H1 (cell line): ENCODE measurements at regions not wholly inside any gene's neighbourhood (a gene's known extent, or its start where the extent isn't known, plus 50 kb on each side); places are given as distances from the start of the nearest gene placed in this dataset.

ENCODE experiments used
- BRCA1 ChIP-seq: IDR thresholded peaks from 2 replicates; pipeline ENCODE4 v1.6.1; 2012; ENCODE audit warnings: low read depth, low read length, improper control_type of control experiment
- NRF1 ChIP-seq: IDR thresholded peaks from 2 replicates; pipeline ENCODE4 v1.6.1; 2011; ENCODE audit warnings: mild to moderate bottlenecking, low read depth, low read length, improper control_type of control experiment
- PHF8 ChIP-seq: fragments of 200-600 bp; sonication (generic); conservative IDR thresholded peaks from 2 replicates; pipeline ENCODE4 v1.7.1; 2012; ENCODE audit warnings: low read depth, mild to moderate bottlenecking, inconsistent platforms, low read length, moderate library complexity
- RFX5 ChIP-seq: IDR thresholded peaks from 2 replicates; pipeline ENCODE4 v1.6.1; 2011; ENCODE audit warnings: low read depth, low read length, improper control_type of control experiment, borderline replicate concordance
- SRF ChIP-seq: IDR thresholded peaks from 2 replicates; pipeline ENCODE4 v1.6.1; 2011; ENCODE audit warnings: mild to moderate bottlenecking, low read depth, low read length, moderate library complexity
- TF ChIP-seq, protein P1 (sequence below): fragments of 300-600 bp; sonication (generic); IDR thresholded peaks from 2 replicates; pipeline ENCODE4 v1.7.1; 2012; ENCODE audit warnings: low read length, moderate library complexity, mild to moderate bottlenecking, inconsistent platforms; ENCODE audit not compliant: insufficient replicate concordance
- TF ChIP-seq, protein P2 (sequence below): IDR thresholded peaks from 2 replicates; pipeline ENCODE4 v1.6.1; 2011; ENCODE audit warnings: low read depth, mild to moderate bottlenecking, low read length; ENCODE audit not compliant: insufficient read depth

DNA sequence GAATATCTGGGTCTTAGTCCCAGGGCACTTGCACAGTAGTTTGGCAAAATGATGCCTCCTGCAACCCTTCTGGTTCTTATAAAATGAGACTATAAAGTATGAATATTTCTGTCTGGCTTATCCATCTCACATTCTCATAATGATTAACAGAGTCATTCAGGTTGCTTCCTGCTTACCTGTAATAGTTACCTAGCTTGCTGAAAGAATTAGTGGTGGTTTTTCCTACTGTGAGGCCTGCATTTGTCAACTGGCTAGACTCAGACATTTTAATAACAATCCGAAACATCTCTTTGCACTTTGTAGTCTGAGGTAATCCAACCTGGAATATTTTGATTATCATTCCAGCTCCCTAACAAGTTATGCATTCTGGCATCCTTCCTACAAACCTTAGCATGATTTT is 75.6 kb upstream of the POU1F1 start (continued):
- TF ChIP-seq, protein P1, sequence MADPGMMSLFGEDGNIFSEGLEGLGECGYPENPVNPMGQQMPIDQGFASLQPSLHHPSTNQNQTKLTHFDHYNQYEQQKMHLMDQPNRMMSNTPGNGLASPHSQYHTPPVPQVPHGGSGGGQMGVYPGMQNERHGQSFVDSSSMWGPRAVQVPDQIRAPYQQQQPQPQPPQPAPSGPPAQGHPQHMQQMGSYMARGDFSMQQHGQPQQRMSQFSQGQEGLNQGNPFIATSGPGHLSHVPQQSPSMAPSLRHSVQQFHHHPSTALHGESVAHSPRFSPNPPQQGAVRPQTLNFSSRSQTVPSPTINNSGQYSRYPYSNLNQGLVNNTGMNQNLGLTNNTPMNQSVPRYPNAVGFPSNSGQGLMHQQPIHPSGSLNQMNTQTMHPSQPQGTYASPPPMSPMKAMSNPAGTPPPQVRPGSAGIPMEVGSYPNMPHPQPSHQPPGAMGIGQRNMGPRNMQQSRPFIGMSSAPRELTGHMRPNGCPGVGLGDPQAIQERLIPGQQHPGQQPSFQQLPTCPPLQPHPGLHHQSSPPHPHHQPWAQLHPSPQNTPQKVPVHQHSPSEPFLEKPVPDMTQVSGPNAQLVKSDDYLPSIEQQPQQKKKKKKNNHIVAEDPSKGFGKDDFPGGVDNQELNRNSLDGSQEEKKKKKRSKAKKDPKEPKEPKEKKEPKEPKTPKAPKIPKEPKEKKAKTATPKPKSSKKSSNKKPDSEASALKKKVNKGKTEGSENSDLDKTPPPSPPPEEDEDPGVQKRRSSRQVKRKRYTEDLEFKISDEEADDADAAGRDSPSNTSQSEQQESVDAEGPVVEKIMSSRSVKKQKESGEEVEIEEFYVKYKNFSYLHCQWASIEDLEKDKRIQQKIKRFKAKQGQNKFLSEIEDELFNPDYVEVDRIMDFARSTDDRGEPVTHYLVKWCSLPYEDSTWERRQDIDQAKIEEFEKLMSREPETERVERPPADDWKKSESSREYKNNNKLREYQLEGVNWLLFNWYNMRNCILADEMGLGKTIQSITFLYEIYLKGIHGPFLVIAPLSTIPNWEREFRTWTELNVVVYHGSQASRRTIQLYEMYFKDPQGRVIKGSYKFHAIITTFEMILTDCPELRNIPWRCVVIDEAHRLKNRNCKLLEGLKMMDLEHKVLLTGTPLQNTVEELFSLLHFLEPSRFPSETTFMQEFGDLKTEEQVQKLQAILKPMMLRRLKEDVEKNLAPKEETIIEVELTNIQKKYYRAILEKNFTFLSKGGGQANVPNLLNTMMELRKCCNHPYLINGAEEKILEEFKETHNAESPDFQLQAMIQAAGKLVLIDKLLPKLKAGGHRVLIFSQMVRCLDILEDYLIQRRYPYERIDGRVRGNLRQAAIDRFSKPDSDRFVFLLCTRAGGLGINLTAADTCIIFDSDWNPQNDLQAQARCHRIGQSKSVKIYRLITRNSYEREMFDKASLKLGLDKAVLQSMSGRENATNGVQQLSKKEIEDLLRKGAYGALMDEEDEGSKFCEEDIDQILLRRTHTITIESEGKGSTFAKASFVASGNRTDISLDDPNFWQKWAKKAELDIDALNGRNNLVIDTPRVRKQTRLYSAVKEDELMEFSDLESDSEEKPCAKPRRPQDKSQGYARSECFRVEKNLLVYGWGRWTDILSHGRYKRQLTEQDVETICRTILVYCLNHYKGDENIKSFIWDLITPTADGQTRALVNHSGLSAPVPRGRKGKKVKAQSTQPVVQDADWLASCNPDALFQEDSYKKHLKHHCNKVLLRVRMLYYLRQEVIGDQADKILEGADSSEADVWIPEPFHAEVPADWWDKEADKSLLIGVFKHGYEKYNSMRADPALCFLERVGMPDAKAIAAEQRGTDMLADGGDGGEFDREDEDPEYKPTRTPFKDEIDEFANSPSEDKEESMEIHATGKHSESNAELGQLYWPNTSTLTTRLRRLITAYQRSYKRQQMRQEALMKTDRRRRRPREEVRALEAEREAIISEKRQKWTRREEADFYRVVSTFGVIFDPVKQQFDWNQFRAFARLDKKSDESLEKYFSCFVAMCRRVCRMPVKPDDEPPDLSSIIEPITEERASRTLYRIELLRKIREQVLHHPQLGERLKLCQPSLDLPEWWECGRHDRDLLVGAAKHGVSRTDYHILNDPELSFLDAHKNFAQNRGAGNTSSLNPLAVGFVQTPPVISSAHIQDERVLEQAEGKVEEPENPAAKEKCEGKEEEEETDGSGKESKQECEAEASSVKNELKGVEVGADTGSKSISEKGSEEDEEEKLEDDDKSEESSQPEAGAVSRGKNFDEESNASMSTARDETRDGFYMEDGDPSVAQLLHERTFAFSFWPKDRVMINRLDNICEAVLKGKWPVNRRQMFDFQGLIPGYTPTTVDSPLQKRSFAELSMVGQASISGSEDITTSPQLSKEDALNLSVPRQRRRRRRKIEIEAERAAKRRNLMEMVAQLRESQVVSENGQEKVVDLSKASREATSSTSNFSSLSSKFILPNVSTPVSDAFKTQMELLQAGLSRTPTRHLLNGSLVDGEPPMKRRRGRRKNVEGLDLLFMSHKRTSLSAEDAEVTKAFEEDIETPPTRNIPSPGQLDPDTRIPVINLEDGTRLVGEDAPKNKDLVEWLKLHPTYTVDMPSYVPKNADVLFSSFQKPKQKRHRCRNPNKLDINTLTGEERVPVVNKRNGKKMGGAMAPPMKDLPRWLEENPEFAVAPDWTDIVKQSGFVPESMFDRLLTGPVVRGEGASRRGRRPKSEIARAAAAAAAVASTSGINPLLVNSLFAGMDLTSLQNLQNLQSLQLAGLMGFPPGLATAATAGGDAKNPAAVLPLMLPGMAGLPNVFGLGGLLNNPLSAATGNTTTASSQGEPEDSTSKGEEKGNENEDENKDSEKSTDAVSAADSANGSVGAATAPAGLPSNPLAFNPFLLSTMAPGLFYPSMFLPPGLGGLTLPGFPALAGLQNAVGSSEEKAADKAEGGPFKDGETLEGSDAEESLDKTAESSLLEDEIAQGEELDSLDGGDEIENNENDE: no peak
- TF ChIP-seq NRF1 (no peak), PHF8 (no peak), RFX5 (no peak), BRCA1 (no peak), SRF (no peak)
- TF ChIP-seq, protein P2, sequence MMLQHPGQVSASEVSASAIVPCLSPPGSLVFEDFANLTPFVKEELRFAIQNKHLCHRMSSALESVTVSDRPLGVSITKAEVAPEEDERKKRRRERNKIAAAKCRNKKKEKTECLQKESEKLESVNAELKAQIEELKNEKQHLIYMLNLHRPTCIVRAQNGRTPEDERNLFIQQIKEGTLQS: no peak
